ENCODE measurements at regions not wholly inside any gene's neighbourhood (a gene's known extent, or its start where the extent isn't known, plus 50 kb on each side); places are given as distances from the start of the nearest gene placed in this dataset.

DNA sequence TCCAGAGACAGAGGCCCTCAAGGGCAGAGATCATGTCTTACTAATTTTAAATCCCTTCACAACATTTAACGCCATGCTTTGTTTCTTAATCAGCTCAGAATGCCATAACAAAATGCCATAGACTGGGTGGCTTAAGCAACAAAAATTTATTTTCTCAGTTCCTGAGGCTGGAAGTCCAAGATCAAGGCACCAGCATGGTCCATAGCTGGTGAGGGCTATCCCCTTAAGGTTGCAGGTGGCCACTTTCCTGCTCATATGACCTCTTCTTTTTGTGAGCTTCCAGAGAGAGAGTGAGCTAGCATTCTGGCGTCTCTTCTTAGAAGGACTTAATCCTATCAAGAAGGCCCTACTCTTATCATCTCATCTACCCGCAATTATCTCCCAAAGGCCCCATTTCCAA is 470.3 kb downstream of the ZNF608 start:
- DNase-seq (ENCODE audit: low read depth), result no peak

DNA sequence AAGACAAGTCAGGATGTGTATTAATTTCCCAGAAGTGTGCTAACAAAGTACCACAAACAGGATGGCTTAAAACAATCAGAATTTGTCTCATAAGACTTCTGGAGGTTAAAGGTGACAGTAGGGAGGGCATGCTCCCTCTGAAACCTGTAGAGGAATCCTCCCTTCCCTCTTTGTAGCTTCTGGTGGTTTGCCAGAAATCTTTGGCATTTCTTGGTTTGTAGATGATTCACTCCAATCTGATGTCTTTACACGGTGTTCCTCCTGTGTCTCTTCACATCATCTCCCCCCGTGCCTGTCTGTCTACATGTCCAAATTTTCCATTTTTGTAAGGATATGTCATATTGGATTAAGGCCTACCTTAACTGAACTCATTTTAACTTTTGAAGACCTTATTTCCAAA is 471.5 kb downstream of the ZNF608 start:
- peak; percentile 88 for DNase-seq (ENCODE audit: low read depth)

DNA sequence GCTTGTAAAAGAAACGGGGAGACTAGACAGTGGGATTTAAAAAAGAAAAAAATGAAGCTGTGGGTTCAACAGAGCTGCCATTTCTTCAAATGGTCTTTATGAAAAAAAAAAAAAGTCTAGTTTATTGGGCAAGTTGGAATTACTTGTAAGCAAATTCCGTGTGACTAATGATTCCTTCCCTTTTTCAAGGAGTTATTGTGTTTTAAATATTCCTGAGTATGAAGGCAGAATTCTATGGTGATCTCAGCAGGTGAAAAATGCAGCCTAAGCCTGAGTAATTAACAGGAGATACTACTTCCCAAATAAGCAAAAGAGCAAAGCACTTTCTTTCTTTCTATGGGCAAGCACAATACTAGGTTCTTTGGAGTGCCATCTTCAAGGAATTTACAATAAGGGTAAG is 481.9 kb downstream of the ZNF608 start:
- peak; percentile 43 for DNase-seq (ENCODE audit: low read depth)

DNA sequence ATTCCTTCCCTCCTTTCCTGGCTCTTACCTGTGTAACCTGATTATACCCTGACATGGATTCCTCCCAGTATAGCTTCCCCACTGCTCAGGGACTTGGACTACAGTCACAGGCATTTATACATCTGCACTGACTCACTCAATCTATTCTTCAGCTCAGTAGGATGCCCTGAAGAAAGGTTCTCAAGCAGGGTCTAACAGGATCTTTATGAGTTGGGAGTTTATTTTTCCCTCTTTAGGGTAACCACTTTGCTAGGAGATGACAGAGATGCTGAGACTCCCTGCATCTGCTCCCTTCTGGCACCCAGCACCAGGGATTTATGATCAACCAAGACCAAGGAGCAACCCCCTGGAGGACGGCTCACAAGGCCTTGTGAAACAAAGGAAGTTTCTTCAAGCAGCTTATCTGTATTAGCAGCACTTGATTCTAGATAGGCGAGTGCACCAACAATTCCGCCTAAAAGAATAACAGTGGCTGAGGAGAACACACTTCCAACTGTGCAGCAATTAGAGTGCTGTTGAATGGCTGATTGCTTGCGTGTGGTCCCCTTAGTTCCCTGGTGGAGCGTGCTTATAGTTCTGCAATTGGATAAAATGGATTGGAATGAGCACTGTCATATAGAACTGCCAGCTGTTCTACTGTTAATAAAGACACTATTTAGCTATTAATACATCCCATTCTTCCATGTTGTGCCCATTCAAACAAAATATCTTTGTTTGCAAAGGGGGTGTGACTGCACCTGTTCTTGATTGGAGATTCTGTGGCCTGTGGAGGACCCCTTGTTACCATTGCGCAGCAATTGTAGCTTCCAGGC is 482.6 kb downstream of the ZNF608 start:
- DNase-seq (ENCODE audit: low read depth), result no peak

DNA sequence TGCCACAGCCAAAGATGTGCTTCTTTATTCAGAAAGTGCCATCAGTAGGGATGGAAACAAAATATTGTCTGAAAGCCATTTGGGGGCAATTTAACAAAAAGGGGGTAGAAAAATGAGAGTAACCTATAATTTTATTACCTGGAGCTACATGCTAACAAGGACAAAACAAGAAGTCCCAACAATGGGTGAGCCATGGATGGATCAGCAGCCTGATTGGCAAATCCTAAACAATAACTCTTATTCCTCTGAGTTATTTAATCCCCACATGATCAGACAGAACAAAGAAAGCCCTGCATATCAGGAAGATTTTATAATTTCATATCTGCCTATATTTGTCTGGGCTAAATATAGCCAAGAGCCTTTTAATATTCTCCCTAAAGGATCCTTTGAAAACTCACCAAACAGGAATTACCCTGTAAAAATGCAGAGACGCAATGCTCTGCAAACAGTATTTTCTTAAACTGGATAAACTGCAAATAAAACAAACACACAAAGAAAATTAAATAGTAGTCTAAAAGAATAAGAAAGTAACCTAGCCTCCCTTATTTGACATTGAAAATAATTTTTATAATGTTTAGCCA is 483.4 kb downstream of the ZNF608 start:
- DNase-seq (ENCODE audit: low read depth), result no peak

DNA sequence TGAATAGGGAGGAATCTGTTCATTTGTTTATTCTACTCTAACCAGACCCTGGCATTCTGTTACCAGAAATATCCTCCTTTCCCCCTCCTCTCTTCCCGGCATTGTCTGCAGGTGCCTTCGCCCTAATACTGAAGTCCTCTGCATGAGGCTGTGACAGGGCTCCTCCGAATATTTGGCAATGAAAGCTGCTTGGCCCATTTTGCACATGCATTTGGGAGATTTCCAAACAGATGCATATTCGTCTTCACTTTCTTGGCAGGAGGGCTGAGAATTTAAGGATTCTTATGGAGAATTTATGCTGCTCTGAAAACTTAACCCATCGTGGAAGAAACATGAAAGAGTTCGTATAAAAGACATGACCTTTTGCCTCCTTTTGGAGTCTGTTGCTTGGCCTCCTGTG is 484.0 kb downstream of the ZNF608 start:
- no peak for DNase-seq (ENCODE audit: low read depth)

DNA sequence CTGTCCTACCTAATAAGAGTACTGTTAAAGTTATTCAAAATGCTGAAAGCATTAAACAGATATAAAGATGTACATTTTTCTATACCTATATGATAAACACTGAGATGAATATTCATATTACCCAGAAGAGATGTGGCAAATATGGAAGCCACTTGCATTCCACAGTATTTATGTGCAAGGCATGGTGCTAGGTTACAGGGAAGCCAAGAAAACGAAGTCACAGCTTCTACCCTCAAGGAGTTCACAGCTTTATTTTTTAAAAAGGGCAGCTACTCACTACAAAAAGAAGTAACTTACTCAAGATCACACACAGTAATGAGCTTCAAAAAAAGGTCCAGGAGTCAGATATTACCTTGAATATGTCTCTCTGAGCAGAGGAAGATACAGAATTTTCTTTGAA is 484.6 kb downstream of the ZNF608 start:
- no peak for DNase-seq (ENCODE audit: low read depth)

DNA sequence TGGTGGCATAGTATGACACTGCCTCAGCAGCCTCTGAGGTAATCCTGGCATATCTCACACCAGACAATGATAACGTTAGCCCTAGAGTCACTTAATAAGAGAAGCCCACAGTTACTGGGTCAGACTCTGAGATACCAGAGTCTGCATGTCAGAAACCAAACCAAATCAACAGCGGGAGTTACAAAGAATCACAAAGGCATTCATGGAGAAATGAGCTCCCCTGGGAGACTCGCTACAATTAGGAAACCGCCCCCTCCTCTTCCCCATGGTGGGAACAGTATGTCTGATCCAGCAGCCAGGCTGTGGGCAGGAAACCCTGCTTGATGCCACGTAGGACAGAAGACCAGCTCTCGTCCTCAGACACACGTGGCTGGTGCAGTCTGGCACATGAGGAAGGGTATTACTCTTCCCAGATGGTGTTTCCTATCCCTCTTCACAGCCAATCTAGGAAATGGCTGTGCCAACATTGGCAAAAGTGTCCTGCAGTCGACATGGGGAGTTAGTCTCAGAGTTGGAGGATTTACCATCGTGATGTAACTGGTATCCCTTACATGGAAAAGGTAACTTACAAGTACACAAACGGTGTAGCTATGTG is 485.4 kb downstream of the ZNF608 start:
- no peak for DNase-seq (ENCODE audit: low read depth)

DNA sequence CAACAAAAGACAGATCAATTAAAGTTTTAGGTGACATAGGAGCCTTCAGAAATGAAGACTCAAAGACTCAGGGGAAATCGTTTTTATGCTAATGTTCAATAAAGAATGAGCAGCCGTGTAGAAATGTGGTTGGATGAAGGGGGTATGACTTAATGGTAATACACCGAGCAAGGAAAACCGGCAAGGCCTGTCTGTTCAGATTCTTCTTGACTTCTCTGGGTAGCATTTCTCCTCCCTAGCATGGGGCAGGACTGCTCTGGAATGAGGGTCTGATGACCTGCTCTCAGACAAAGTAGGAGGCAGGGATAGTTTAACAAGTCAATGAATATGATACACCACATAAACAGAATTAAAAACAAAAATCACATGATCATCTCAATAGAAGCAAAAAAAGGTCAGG is 487.4 kb downstream of the ZNF608 start:
- no peak for DNase-seq (ENCODE audit: low read depth)

DNA sequence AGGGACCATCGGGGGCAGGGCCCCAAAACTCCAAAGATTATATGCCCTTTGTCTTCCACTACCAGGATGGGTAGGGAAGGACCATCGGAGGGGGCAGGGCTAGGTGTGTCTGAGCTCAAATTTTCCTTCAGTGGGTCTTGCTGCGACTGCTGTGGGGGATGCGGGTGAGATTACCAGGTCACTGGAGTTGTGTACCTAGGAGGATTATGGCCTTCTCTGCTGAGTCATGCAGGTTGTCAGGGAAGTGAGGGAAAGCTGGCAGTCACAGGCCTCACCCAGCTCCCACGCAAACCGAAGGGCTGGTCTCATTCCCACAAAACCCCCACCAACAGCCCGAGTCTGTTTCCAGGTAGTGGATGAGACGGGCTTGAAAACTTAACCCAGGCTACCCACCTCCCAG is 489.4 kb downstream of the ZNF608 start:
- no peak for DNase-seq (ENCODE audit: low read depth)

DNA sequence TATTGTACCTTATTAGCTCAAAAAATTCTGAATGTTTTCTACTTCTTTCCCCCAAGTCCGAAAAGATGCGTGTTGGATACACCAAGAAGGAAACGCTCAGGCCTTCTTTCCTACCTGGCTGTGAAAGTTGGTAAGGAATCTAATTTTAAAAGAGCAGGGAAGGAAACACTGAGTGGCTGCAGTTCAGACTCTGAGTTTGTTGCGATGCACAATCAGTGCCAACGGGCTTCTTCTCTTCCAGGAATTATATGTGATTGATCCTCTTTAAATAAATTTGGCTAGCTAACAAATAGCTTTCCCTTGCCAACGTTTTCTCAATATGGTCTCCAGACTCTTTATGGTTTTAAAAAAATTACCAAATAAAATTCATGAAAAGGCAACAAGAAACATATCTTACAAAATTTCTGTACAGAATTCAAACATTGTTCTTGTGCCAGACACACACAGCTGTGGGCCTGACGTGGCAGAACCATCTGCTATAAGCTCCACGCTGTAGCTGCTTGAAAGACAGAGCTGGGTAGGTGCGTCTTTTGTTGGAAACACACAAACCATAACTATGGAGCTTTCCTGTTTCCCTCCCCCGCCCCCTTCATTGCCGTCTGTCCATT is 493.1 kb downstream of the ZNF608 start:
- DNase-seq (ENCODE audit: low read depth), result no peak

DNA sequence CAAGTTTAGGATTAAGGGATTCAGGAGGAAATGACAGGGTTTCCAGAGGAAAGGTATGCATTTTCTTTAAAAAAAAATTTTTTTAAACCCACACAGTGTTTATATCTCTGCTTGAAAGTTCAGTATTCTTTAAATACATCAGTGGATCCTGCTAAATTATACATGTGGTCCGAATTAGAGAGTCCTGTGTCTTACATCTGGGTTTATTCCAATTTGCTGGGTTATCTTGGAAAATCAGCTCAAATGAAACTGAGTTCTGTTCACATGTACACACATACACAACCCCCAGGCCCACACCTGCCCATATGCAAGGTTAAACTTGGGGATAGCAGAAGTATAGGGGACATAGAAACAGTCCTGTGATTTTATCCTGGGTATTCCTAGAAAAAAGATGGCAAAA is 493.7 kb downstream of the ZNF608 start:
- no peak for DNase-seq (ENCODE audit: low read depth)

DNA sequence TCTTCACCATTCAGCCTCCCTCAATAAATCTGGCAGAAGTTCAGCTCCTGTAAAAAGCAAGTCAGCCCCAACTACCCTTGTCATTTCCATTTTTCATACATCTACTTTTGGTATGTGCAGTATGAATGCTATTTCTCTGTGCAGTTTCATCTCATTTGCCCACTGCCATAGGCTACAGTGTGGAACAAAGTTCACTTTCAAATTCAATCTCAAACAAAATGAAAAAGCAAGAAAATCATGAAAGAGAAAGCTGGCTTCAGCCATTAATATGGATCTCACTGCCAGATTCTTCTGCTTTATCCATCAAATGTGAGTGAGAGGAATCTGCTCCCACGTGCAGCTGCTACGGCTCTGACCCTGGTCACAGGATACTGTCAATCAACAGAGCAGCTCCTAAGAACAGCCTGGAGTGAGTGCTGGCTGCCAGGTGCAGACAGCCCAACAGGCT is 494.2 kb downstream of the ZNF608 start:
- no peak for DNase-seq (ENCODE audit: low read depth)

DNA sequence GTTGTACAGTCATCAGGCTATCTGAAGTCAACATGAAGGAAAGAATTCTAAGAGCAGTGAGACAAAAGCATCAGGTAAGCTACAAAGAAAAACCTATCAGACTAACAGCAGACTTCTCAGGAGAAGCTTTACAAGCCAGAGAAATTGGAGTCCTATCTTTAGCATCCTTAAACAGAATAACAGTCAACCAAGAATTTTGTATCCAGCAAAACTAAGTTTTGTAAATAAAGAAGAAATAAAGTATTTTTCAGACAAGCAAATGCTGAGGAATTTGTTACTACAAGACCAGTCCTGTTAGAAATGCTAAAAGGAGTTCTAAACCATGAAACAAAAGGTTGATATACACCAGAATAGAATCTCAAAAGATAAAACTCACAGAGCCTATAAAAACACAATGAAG is 501.2 kb downstream of the ZNF608 start:
- no peak for DNase-seq (ENCODE audit: low read depth)

DNA sequence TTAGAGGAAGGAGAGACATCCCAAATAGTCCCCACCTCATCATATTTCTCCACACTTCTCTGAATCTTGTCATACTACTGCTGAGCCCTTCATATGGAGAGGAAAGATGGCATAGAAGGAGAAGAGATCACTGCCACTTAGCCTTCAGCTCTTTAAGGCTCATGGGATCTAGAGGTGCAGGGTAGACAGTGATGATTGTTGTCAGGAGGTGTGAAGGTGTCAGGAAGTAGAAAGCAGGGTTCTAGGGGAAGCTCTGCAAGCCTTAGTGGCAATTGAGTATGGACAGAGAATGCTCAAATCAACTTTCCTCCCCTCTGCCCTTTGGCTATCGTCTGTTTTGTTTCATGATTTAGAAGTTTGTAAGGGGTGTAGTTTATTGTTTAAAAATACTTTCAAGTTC is 505.7 kb downstream of the ZNF608 start:
- no peak for DNase-seq (ENCODE audit: low read depth)

DNA sequence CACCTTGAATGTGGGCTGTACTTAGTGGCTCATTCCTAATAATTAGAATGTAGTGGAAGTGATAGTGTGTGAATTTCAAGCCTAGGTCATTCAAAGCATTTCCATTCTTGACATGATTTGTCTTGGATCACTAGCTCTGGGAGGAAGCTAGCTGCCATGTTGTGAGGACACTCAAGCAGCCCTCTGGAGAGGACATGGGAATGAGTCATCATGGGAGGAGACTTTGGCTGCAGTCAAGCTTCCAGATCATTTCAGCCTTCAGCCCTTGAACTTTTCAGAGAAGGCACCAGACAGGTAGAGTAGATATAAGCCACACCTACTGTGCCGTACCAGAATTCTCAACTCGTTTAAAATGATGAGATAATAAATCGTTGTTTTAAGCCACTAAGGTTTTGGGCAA is 506.9 kb downstream of the ZNF608 start:
- DNase-seq (ENCODE audit: low read depth), result no peak

DNA sequence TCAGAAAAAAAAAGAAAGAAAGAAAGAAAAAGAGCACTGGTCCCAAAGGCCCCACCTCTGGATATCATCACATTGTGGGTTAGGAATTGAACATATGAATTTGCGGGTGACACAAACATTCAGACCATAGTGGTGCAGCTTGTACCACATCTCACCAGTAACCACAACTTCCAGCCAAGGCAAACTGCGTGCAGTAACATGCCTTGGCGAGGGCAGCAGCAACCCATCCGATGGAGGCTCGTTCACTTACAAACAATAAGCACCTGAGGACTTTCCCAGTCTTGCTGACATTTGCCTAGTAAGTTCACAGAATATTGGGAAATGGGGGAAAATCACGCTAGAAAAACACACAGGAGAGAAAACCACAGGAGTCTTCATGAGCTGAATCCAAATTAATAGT is 508.1 kb downstream of the ZNF608 start:
- no peak for DNase-seq (ENCODE audit: low read depth)

DNA sequence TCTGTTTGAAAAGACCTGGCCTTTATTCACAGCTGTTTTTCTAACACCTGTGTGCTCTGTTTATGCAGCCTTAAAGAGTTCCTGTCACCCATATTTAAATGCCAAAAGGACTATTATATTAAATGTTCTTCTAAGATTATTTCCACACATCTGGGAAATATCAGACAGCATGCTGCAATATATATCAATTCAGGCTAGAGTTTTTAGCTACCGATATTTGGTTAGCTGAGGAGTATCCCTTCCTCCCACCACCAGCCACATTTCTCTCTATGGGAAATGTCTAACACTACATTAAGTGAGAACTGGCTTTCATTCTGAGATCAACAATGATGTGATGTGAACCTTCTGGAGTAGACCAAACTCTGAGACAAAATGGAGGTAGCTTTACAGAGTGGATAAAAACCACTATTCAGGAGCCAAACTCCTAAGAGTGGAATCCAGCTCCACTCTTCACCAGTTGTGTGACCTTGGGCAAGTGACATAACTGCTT is 509.2 kb downstream of the ZNF608 start:
- DNase-seq (ENCODE audit: low read depth), result no peak

DNA sequence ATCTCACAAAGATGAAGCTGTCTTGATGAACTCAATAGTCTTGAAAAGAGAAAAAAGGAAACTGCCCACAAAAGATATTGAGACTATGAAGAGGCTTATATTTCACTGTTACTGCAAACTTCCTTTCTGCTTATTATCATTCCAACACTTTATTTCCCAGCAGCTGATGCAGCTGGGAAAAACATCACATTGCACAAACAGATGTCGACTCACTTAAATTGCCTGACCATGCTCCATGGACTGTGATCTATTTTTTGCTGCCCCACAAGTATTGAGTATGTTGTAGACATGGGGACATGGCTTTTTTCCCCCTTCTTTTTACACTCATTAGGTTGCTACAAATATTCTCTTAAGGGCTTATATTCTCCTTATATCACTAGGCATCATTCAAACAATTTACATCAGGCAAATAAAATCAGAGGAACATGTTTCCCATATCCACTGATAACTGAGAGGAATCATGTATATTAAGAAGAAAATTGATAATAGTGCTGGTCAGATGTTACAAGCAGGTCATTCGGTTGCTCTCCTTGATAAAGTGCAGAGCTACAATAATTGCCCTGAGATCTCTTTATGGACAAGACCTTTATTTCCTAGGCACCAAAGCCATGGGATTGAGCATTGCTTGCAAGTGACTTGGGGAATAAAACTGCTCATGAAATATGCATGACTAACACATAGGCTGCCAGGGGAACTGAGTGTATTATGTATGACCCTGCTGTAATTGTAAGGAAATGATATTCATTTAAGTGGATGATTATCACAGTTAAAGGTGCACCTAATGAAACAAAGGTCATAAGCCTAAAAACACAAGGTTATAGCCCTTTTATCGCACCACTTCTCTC is 509.9 kb downstream of the ZNF608 start:
- peak; percentile 53 for DNase-seq (ENCODE audit: low read depth)

DNA sequence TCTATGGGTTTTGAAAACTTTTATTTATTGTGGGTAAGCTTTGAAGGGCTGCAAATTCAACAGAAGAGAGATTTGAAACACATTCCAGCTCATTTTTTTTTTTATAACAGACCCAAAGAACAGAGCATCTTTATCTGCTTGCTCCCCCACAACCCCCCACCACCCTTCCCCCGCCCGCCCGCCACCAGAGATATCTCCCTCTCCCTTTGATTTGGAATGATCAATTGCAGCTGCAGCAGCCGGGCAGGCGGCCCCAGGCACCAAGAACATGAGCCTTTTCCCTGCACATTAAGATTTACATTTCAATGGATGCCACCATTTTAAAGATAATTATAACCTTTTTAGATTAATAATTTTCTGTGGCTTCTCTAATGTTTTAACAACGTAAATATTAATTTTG is 510.9 kb downstream of the ZNF608 start:
- DNase-seq (ENCODE audit: low read depth), result no peak

DNA sequence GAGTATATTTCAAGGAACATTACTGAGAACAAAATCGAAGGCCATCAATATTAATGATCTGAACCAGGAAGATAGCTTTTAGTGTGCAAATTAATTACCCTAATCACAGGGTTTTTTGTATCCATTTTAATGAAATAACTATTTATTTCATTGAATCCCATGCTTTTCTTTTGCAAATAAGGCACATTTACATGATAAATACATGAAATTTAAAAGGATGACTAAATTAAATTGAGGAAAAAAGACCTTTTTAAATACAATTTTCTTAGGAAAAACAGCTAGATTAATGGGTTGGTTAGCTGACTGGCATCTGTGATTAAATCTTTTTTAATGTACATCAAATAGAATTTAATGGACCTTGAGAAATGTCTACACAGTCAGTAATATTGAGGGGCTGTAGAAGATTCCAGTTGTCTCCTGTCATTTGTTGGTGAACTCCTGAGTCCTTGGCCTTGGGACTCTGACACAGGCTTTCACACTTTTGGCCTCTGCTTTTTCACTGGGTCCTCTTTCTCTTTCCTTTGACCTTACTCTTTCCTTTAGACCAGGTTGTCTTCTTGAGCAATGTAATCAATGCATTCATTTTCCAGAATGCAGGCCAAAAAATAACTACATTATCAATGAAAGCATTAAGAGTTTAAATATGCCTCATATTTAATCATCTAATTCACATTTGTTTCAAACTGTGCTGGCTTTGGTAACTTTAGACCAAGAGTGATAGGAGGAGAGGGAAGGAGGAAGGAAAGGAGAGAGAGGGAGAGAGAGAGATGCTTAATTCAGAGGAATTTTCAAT is 511.5 kb downstream of the ZNF608 start:
- DNase-seq (ENCODE audit: low read depth), result no peak

All from renal cortical epithelial cell (primary cell).